SK-N-SH (cell line): ENCODE measurements at regions not wholly inside any gene's neighbourhood (a gene's known extent, or its start where the extent isn't known, plus 50 kb on each side); places are given as distances from the start of the nearest gene placed in this dataset.

ENCODE experiments used
- CTCF ChIA-PET: fragments of 300-600, 350-600 bp; formaldehyde crosslinking; extraction: SDS; loops from one replicate; lab custom pipeline; 2021; lab: Yijun Ruan, JAX
- POLR2A ChIA-PET: fragments of 350-600 bp; sonication (Branson Sonifier 250); formaldehyde crosslinking; extraction: SDS; loops from one replicate; lab custom pipeline; 2020; ENCODE audit warnings: antibody characterized with exemption, inconsistent platforms; lab: Yijun Ruan, JAX
- DNase-seq: peaks from one replicate; pipeline ENCODE4 v3.0.0; 2012
- H2AFZ ChIP-seq: fragments of 200-600 bp; sonication (generic); 2 replicates; pipeline ENCODE4 v1.8.1; 2016; ENCODE audit warnings: antibody characterized with exemption, mild to moderate bottlenecking, low read depth
- H3F3A ChIP-seq: fragments of 200-600 bp; sonication (generic); replicated peaks from 2 replicates; pipeline ENCODE3; 2016; ENCODE audit warnings: antibody characterized with exemption, mild to moderate bottlenecking; ENCODE audit not compliant: insufficient read depth
- H3K27ac ChIP-seq, 2 experiments: fragments of 200-500 bp in 1 of 2; fragments of 200-600 bp in 1 of 2; sonication (Bioruptor generic) in 1 of 2; sonication (generic), shearing (Covaris generic) in 1 of 2; 2 replicates each; pipeline versions ENCODE4 v1.5.1 to v1.6.1; 2014 to 2016; ENCODE audit warnings: low read depth in 2 of 2, inconsistent platforms in 1 of 2, low read length in 1 of 2, mild to moderate bottlenecking in 1 of 2, mixed read lengths in 1 of 2
- H3K27me3 ChIP-seq: fragments of 200-600 bp; sonication (generic), shearing (Covaris generic); 2 replicates; pipeline ENCODE4 v1.6.1; 2016; ENCODE audit warnings: mixed run types; ENCODE audit not compliant: insufficient read depth
- H3K36me3 ChIP-seq, 2 experiments: fragments of 200-500 bp in 1 of 2; fragments of 200-600 bp in 1 of 2; sonication (Bioruptor generic) in 1 of 2; sonication (generic) in 1 of 2; replicated peaks in 1 of 2; 2 replicates each; pipeline versions ENCODE3 to v1.5.1; 2014 to 2016; ENCODE audit warnings: low read length in 1 of 2, mild to moderate bottlenecking in 1 of 2; ENCODE audit not compliant: insufficient read depth in 2 of 2, control insufficient read depth in 1 of 2
- H3K4me1 ChIP-seq, 2 experiments: fragments of 200-500 bp in 1 of 2; fragments of 200-600 bp in 1 of 2; sonication (Bioruptor generic) in 1 of 2; sonication (generic), shearing (Covaris generic) in 1 of 2; 2 replicates each; pipeline versions ENCODE4 v1.5.1 to v1.6.1; 2014 to 2016; ENCODE audit warnings: low read depth in 1 of 2, low read length in 1 of 2, mixed run types in 1 of 2; ENCODE audit not compliant: insufficient read depth in 2 of 2, control insufficient read depth in 1 of 2
- H3K4me2 ChIP-seq: fragments of 200-600 bp; sonication (generic), shearing (Covaris generic); 2 replicates; pipeline ENCODE4 v1.6.1; 2017; ENCODE audit warnings: mixed run types
- H3K4me3 ChIP-seq, 2 experiments: fragments of 200-500 bp in 1 of 2; fragments of 200-600 bp in 1 of 2; sonication (Bioruptor generic) in 1 of 2; sonication (generic), shearing (Covaris generic) in 1 of 2; 2 replicates each; pipeline versions ENCODE4 v1.5.1 to v1.8.1; 2014 to 2016; ENCODE audit warnings: low read depth in 2 of 2, inconsistent platforms in 1 of 2, low read length in 1 of 2, mild to moderate bottlenecking in 1 of 2, mixed read lengths in 1 of 2, moderate library complexity in 1 of 2
- H3K79me2 ChIP-seq: fragments of 200-600 bp; sonication (generic); 2 replicates; pipeline ENCODE4 v1.8.1; 2017; ENCODE audit warnings: mild to moderate bottlenecking; ENCODE audit not compliant: insufficient read depth
- H3K9ac ChIP-seq: fragments of 200-600 bp; sonication (generic); 2 replicates; pipeline ENCODE4 v1.6.1; 2017; ENCODE audit warnings: mixed run types
- H3K9me2 ChIP-seq: fragments of 200-600 bp; sonication (generic); 2 replicates; pipeline ENCODE4 v1.6.1; 2017; ENCODE audit warnings: mixed run types
- H3K9me3 ChIP-seq: fragments of 200-600 bp; sonication (generic); 2 replicates; pipeline ENCODE4 v1.6.1; 2017; ENCODE audit warnings: mixed run types, mild to moderate bottlenecking, moderate library complexity
- H4K20me1 ChIP-seq: fragments of 200-600 bp; sonication (generic); 2 replicates; pipeline ENCODE4 v1.6.1; 2017; ENCODE audit warnings: mild to moderate bottlenecking, mixed run types; ENCODE audit not compliant: insufficient read depth
- CHD2 ChIP-seq: fragments of 150-350 bp; IDR thresholded peaks from 2 replicates; pipeline ENCODE4 v1.6.1; 2018; ENCODE audit warnings: low read length; ENCODE audit not compliant: partially characterized antibody
- CTCF ChIP-seq: fragments of 200-600 bp; sonication (generic); IDR thresholded peaks from 2 replicates; pipeline ENCODE4 v1.6.1; 2017; ENCODE audit warnings: antibody characterized with exemption, mild to moderate bottlenecking, moderate library complexity
- ELF1 ChIP-seq: IDR thresholded peaks from 2 replicates; pipeline ENCODE4 v1.4.0; 2012
- EP300 ChIP-seq, 2 experiments: IDR thresholded peaks; 2 replicates each; pipeline versions ENCODE4 v1.4.0 to v1.6.1; 2012; ENCODE audit warnings: borderline replicate concordance in 1 of 2, low read depth in 1 of 2, low read length in 1 of 2
- FOXJ3 ChIP-seq: sonication (generic); formaldehyde crosslinking; IDR thresholded peaks from 2 replicates; pipeline ENCODE4 v1.5.1; 2020; ENCODE audit warnings: mild to moderate bottlenecking, missing genetic modification reagents
- FOXM1 ChIP-seq: IDR thresholded peaks from 2 replicates; pipeline ENCODE4 v1.4.0; 2012; ENCODE audit warnings: low read depth, mild to moderate bottlenecking
- GABPA ChIP-seq: IDR thresholded peaks from 2 replicates; pipeline ENCODE4 v1.4.0; 2012; ENCODE audit warnings: low read depth, mild to moderate bottlenecking
- IRF3 ChIP-seq: fragments of 150-350 bp; IDR thresholded peaks from 2 replicates; pipeline ENCODE4 v1.6.1; 2016; ENCODE audit warnings: mild to moderate bottlenecking, low read depth, low read length
- MAX ChIP-seq: IDR thresholded peaks from 2 replicates; pipeline ENCODE4 v1.4.0; 2012; ENCODE audit warnings: low read depth
- MEF2A ChIP-seq: IDR thresholded peaks from 2 replicates; pipeline ENCODE4 v1.4.0; 2012; ENCODE audit warnings: low read depth, borderline replicate concordance
- NFIC ChIP-seq: IDR thresholded peaks from 2 replicates; pipeline ENCODE4 v1.4.0; 2012; ENCODE audit warnings: borderline replicate concordance
- POLR2AphosphoS5 ChIP-seq: IDR thresholded peaks from 2 replicates; pipeline ENCODE4 v1.6.1; 2012; ENCODE audit warnings: low read depth, low read length
- SMC3 ChIP-seq: IDR thresholded peaks from 2 replicates; pipeline ENCODE4 v1.6.1; 2012; ENCODE audit warnings: low read depth, low read length, improper control_type of control experiment
- TAF1 ChIP-seq: IDR thresholded peaks from 2 replicates; pipeline ENCODE4 v1.6.1; 2012; ENCODE audit warnings: low read depth, mild to moderate bottlenecking, low read length, moderate library complexity, borderline replicate concordance
- TEAD4 ChIP-seq: IDR thresholded peaks from 2 replicates; pipeline ENCODE4 v1.4.0; 2012; ENCODE audit warnings: mild to moderate bottlenecking, borderline replicate concordance; ENCODE audit not compliant: insufficient read depth
- USF1 ChIP-seq: IDR thresholded peaks from 2 replicates; pipeline ENCODE4 v1.4.0; 2012; ENCODE audit warnings: low read depth, borderline replicate concordance
- USF2 ChIP-seq: fragments of 150-350 bp; IDR thresholded peaks from 2 replicates; pipeline ENCODE4 v1.6.1; 2017; ENCODE audit warnings: antibody characterized with exemption, low read length, low read depth, borderline replicate concordance
- YY1 ChIP-seq: IDR thresholded peaks from 2 replicates; pipeline ENCODE4 v1.4.0; 2012; ENCODE audit warnings: low read depth, mild to moderate bottlenecking
- ZBTB33 ChIP-seq: IDR thresholded peaks from 2 replicates; pipeline ENCODE4 v1.4.0; 2012; ENCODE audit warnings: low read depth, borderline replicate concordance
- WGBS: methylation state at CpG from one replicate; pipeline ENCODE4 v1.1.6; 2017; ENCODE audit warnings: low lambda C conversion rate; 5-methylcytosine and 5-hydroxymethylcytosine counted together

GRCh38 chr3:81974751-81975150 is 213.3 kb upstream of the GBE1 start:
- H3K27me3 ChIP-seq = no peaks in the 10 kb centered on the region
- H3K4me1 ChIP-seq = no peaks in the 10 kb centered on the region
- H3K9me3 ChIP-seq = no peaks in the 10 kb centered on the region
- H3K27ac ChIP-seq = no peak overlapping the region
- H3K79me2 ChIP-seq = no peaks in the 10 kb centered on the region
- no peak overlapping the region for H2AFZ ChIP-seq
- no peaks in the 10 kb centered on the region for H3K36me3 ChIP-seq
- no peak overlapping the region for H3K9ac ChIP-seq
- H4K20me1 ChIP-seq = no peaks in the 10 kb centered on the region
- WGBS = 23% methylated on average over 2 of the region's 2 CpGs
- no peak overlapping the region for H3K4me2 ChIP-seq
- DNase-seq = no peak
- TF ChIP-seq MAX = no peak
- no peak for TF ChIP-seq TEAD4
- no peak for TF ChIP-seq CHD2
- no peak for TF ChIP-seq ELF1
- no peak for TF ChIP-seq FOXM1
- TF ChIP-seq GABPA = no peak
- no peak for TF ChIP-seq IRF3
- H3K4me3 ChIP-seq = no peak overlapping the region
- H3K9me2 ChIP-seq = no peaks in the 10 kb centered on the region
- CTCF ChIA-PET = no interaction called here
- POLR2A ChIA-PET = interaction anchor here (0.6 kb wide), 1 partner anchor 12 kb away, joined by 3 read pairs; no protein-coding TSS in a partner anchor
- H3F3A ChIP-seq = no peaks in the 10 kb centered on the region

- Histone ChIP-seq H3K4me1 (no peaks in the 10 kb centered on the region), H2AFZ (no peak overlapping the region), H3K27ac (no peak overlapping the region), H3K27me3 (no peaks in the 10 kb centered on the region), H3K4me2 (no peak overlapping the region), H3K4me3 (no peak overlapping the region), H3K36me3 (no peaks in the 10 kb centered on the region), H4K20me1 (no peaks in the 10 kb centered on the region), H3K79me2 (no peaks in the 10 kb centered on the region), H3K9ac (no peak overlapping the region), H3F3A (no peaks in the 10 kb centered on the region), H3K9me3 (no peaks in the 10 kb centered on the region), H3K9me2 (no peaks in the 10 kb centered on the region)
- CTCF ChIA-PET = no interaction called here
- POLR2A ChIA-PET = no interaction called here
- TF ChIP-seq ELF1 (no peak), FOXJ3 (CRISPR knock-in tag) (no peak), TAF1 (no peak), IRF3 (no peak), FOXM1 (no peak), SMC3 (no peak), POLR2AphosphoS5 (no peak), USF2 (no peak), ZBTB33 (no peak), NFIC (no peak), EP300 (IDR thresholded peaks at IDR 0.05; ENCODE audit: borderline replicate concordance in 1 of 2, low read depth in 1 of 2, low read length in 1 of 2) (no peak), YY1 (no peak), GABPA (no peak), MEF2A (no peak), CTCF (no peak), USF1 (no peak)
- no peak for DNase-seq
- 38% methylated on average over 4 of the region's 4 CpGs for WGBS
Observed at GRCh38 chr3:81968658-81969057, 207.2 kb upstream of the GBE1 start.
